GM23248 (cell line): ENCODE measurements at regions not wholly inside any gene's neighbourhood (a gene's known extent, or its start where the extent isn't known, plus 50 kb on each side); places are given as distances from the start of the nearest gene placed in this dataset.

Experiments used
- EZH2 ChIP-seq: fragments of 200-600 bp; sonication (generic); IDR thresholded peaks from 2 replicates; pipeline ENCODE4 v1.6.1; 2018; ENCODE audit warnings: antibody characterized with exemption, mild to moderate bottlenecking; ENCODE audit not compliant: insufficient read depth, poor library complexity, severe bottlenecking
- EZH2phosphoT487 ChIP-seq: fragments of 200-600 bp; sonication (generic); IDR thresholded peaks from 2 replicates; pipeline ENCODE4 v1.6.1; 2018; ENCODE audit warnings: antibody characterized with exemption, moderate library complexity, mild to moderate bottlenecking, low read depth; ENCODE audit not compliant: insufficient read depth

- TF ChIP-seq EZH2phosphoT487 (no peak), EZH2 (no peak)
Observed at GRCh38 chr10:114762811-114763210, 58.8 kb upstream of the FHIP2A start.
